HL-60/S4 treated with phorbol 12-myristate 13-acetate at 8.2 ng/mL for 4 days and 3 days (cell line): ENCODE measurements at regions not wholly inside any gene's neighbourhood (a gene's known extent, or its start where the extent isn't known, plus 50 kb on each side); places are given as distances from the start of the nearest gene placed in this dataset.

ENCODE experiments used
- in situ Hi-C: fragments of 300-500 bp; cut with MboI; formaldehyde crosslinking; loops from 2 replicates; pipeline ENCODE4 v1.15.0; 2022; ENCODE audit warnings: low sequenced_read_pairs

DNA sequence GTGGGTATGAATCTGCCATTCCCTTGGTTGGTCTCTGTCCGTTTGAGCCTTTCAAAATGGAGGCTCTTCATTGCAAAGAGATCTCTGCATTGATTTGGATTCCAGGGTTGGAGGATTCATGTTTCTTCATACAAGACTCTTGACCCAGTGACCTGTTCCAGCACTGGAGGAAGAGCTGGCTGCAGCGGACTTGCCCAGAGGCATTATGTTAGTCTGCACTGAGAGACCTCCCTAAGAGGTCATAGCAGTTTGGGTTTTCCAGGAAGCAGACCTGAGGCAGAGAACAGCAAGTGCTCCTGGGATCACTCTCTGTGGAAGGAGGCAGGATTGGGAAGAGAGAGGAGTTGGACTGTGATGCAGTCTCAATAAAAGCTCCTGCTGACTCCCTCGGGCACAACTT, 57.7 kb upstream of the PTPRT start:
- in situ Hi-C loops, result no loop called here

DNA sequence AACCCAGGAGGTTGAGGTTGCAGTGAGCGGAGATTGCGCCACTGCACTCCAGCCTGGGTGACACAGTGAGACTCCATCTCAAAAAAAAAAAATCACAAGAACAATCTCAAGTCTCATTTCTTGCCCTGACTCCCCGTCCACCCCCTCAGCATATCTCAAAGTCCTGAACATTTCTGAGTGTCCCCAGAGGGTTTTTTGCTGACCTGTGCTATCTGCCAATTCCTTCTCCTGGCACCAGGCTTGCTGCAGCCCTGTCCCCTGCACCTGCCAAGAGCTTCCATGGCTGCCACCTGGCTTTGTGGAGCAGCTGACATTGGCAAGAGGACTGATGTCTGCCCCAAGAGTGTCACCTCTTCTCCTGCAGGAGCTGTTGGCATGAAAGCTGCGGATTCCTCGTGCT, 54.9 kb upstream of the PTPRT start:
- in situ Hi-C loops, result no loop called here

DNA sequence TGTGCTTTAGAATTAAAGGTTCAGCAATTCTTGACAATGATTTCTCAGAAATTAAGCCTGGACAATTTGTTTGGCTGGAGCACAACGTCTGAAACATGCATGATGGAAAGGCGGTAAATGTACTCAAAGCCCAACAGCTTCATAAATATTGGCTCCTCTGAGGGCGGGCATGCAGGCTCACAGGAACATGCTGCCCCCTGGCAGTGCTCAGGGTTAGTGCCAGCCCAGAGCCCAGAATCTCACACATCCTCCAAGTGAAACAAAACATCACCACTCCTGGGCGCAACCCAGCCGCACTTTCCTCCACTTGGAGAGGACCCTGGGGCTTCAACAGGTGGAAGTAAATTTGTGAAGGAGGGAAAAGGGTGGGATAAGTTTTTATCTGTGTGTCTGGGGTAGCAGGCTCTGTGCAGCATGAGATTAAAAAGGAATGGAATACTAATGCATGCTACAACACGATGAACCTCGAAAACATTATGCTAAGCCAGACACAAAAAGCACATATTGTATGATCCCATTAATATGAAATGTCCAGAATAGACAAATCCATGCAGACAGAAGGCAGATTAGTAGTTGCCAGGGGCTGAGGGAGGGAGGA, 54.1 kb upstream of the PTPRT start:
- in situ Hi-C loops, result no loop called here

DNA sequence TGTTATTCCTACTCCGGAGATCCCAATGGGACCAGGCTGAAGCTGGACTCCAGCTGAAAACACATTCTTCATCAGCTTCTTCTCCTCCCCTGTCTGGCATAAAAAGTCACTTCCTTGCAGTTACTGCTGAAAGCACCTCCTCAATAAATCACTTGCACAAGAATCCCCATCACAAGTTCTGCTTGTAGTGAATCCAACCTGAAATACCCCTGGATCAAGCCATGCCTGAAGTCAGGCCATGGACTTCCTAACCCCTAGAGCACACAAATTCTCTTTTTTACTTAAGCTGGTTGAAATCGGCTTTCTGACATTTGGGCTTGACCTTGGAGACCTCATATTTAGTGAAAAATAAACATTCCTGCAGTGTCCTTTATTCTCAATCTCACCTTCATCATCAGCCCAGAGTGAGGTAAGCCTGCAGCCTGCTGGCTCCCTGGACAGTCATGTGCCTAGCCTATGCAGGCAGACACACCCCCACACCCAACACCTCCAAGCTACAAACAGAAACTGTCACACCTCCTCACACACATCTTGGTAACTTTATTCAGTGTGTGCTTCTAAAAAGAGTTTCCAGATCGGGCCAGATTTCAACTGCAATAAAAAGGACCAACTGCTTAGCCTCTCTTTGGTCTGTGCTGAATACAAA, 51.5 kb upstream of the PTPRT start:
- in situ Hi-C loops, result no loop called here
